ENCODE measurements at regions not wholly inside any gene's neighbourhood (a gene's known extent, or its start where the extent isn't known, plus 50 kb on each side); places are given as distances from the start of the nearest gene placed in this dataset.

DNA sequence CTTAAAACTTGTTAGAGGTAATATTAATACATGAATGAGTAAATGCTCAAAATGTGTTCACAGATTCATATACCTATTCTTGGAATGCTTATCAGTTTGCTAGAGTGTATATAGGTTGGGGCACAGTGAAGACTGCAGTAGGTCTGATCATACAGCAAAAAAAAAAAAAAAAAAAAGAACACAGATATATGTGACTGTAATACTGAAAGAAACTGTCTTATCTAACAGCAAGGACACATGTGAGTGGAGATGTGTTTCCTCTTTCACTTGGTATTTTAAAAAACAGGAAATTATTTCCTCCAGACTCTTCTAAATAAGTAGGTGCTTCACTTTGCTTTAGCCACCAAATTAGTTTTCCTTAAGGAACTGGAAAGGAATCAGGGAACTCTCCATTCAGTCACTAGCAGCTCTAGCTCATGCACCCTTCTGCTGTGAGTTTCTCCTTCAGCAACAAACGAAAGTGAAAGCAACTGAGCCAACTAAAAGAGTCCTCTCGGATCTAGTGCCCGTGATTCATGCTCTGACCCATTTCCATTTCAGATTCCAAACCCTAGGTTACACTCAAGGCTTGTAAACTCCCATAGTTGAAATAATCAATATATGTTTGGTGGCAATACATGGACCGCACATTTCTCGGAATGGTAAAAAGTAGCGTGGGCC is 98.5 kb downstream of the DSEL start:
- peak overlapping the region; percentile 55 for H3K27ac Mint-ChIP-seq (ENCODE audit: unreplicated experiment)
- no peaks in the 10 kb centered on the region for H3K36me3 Mint-ChIP-seq (ENCODE audit: low read depth)
- H3K4me1 Mint-ChIP-seq (ENCODE audit: low read depth): peaks cover 17% of the 10 kb centered on the region
- TF ChIP-seq, protein P1, sequence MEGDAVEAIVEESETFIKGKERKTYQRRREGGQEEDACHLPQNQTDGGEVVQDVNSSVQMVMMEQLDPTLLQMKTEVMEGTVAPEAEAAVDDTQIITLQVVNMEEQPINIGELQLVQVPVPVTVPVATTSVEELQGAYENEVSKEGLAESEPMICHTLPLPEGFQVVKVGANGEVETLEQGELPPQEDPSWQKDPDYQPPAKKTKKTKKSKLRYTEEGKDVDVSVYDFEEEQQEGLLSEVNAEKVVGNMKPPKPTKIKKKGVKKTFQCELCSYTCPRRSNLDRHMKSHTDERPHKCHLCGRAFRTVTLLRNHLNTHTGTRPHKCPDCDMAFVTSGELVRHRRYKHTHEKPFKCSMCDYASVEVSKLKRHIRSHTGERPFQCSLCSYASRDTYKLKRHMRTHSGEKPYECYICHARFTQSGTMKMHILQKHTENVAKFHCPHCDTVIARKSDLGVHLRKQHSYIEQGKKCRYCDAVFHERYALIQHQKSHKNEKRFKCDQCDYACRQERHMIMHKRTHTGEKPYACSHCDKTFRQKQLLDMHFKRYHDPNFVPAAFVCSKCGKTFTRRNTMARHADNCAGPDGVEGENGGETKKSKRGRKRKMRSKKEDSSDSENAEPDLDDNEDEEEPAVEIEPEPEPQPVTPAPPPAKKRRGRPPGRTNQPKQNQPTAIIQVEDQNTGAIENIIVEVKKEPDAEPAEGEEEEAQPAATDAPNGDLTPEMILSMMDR (IDR thresholded peaks at IDR 0.05): no peak
- H3K27me3 Mint-ChIP-seq (ENCODE audit: low read depth): no peaks in the 10 kb centered on the region
- H3K4me3 Mint-ChIP-seq (ENCODE audit: unreplicated experiment): peak overlapping the region; percentile 1
- H3K9me3 Mint-ChIP-seq (ENCODE audit: low read depth): peaks cover 5% of the 10 kb centered on the region
- DNase-seq (ENCODE audit: low spot score): no peak

DNA sequence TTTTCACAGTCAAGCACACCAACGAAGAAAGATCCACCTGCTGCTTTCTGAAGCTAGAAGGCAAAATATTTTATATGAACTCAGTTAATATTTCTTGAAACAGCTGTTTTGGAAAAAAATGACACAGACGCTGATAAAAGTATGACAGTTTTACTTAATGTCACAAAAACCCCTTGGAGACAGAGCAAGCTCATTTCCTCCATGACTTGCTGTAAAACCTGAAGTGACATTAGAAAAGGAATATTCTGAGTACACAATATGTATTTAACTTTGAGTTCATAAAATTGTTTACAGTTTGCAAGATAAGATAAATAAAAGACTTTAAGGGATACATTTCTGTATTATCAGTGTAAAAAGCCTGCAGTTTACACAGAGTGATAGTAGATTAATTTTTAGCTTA is 105.4 kb downstream of the DSEL start:
- TF ChIP-seq, protein P1 (IDR thresholded peaks at IDR 0.05): no peak
- no peak for DNase-seq (ENCODE audit: low spot score)
- H3K9me3 Mint-ChIP-seq (ENCODE audit: low read depth): no peaks in the 10 kb centered on the region
- H3K4me1 Mint-ChIP-seq (ENCODE audit: low read depth): peaks cover 41% of the 10 kb centered on the region
- H3K4me3 Mint-ChIP-seq (ENCODE audit: unreplicated experiment): peak overlapping the region; percentile 4
- no peaks in the 10 kb centered on the region for H3K27me3 Mint-ChIP-seq (ENCODE audit: low read depth)
- H3K36me3 Mint-ChIP-seq (ENCODE audit: low read depth): no peaks in the 10 kb centered on the region
- H3K27ac Mint-ChIP-seq (ENCODE audit: unreplicated experiment): peak overlapping the region; percentile 83

DNA sequence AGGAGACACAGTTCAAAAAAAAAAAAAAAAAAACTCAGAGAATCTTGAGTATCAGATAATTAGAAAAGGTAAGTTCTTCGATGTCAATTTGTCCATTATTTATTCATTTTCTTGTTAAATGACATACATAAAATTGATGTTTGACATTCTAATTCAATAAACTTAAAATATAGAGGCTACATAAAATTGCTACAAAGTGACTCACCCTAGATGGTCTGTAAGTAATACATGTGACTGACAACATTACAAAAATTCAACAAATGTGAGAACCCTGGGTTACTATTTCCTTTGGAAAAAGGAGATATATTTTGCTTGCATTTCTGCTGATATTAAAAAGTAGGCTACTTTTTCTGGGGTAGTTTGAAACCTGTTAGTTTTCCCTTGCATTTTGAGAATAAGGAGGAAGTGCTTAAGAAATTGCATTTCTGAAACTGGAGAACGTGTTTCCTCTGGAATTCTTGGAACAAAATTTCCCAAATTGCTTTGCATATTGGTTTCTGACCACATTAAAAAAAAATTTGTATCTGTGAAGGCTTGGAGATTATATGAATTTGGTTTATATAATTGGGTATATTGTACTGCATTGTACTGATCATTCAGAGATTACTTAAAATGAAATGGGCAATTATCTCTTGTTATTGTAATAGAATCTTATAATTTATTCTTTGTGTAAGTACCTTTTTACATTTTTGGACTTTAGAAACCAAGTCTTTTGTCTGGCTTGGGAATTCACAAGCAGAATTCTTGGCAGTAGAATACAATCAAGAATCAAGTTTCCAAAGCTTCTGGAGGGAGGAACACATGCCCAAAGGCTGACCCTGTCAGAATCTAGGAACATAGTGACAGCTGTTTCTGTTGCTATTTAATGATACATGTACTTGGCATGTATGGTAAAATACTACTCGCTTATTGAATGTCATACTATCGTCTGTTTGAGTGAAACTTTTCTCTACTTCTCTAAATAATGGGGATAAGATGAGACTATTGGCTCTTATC is 106.1 kb downstream of the DSEL start:
- Mint-ChIP-seq H3K27ac (ENCODE audit: unreplicated experiment) (peak overlapping the region; percentile 83), H3K4me1 (ENCODE audit: low read depth) (peaks cover 41% of the 10 kb centered on the region), H3K27me3 (ENCODE audit: low read depth) (no peaks in the 10 kb centered on the region), H3K9me3 (ENCODE audit: low read depth) (no peaks in the 10 kb centered on the region), H3K36me3 (ENCODE audit: low read depth) (no peaks in the 10 kb centered on the region), H3K4me3 (ENCODE audit: unreplicated experiment) (peak overlapping the region; percentile 4)
- TF ChIP-seq, protein P1 (IDR thresholded peaks at IDR 0.05): no peak
- DNase-seq (ENCODE audit: low spot score): no peak

- Mint-ChIP-seq H3K36me3 (ENCODE audit: low read depth) (no peaks in the 10 kb centered on the region), H3K27ac (ENCODE audit: unreplicated experiment) (no peak overlapping the region), H3K9me3 (ENCODE audit: low read depth) (no peaks in the 10 kb centered on the region), H3K4me1 (ENCODE audit: low read depth) (peaks cover 41% of the 10 kb centered on the region), H3K4me3 (ENCODE audit: unreplicated experiment) (no peak overlapping the region), H3K27me3 (ENCODE audit: low read depth) (no peaks in the 10 kb centered on the region)
- no peak for DNase-seq (ENCODE audit: low spot score)
- TF ChIP-seq, protein P1 (IDR thresholded peaks at IDR 0.05): no peak
Observed at GRCh38 chr18:67408240-67408639, 108.3 kb downstream of the DSEL start.

- H3K36me3 Mint-ChIP-seq (ENCODE audit: low read depth): no peaks in the 10 kb centered on the region
- H3K27me3 Mint-ChIP-seq (ENCODE audit: low read depth): no peaks in the 10 kb centered on the region
- H3K4me1 Mint-ChIP-seq (ENCODE audit: low read depth): peaks cover 49% of the 10 kb centered on the region
- DNase-seq (ENCODE audit: low spot score): no peak
- no peak overlapping the region for H3K4me3 Mint-ChIP-seq (ENCODE audit: unreplicated experiment)
- no peaks in the 10 kb centered on the region for H3K9me3 Mint-ChIP-seq (ENCODE audit: low read depth)
- no peak overlapping the region for H3K27ac Mint-ChIP-seq (ENCODE audit: unreplicated experiment)
- TF ChIP-seq, protein P1 (IDR thresholded peaks at IDR 0.05): no peak
Observed at GRCh38 chr18:67406714-67407113, 109.8 kb downstream of the DSEL start.

Measured in chondrocyte (in vitro differentiated cells).